ENCODE measurements at regions not wholly inside any gene's neighbourhood (a gene's known extent, or its start where the extent isn't known, plus 50 kb on each side); places are given as distances from the start of the nearest gene placed in this dataset.

DNA sequence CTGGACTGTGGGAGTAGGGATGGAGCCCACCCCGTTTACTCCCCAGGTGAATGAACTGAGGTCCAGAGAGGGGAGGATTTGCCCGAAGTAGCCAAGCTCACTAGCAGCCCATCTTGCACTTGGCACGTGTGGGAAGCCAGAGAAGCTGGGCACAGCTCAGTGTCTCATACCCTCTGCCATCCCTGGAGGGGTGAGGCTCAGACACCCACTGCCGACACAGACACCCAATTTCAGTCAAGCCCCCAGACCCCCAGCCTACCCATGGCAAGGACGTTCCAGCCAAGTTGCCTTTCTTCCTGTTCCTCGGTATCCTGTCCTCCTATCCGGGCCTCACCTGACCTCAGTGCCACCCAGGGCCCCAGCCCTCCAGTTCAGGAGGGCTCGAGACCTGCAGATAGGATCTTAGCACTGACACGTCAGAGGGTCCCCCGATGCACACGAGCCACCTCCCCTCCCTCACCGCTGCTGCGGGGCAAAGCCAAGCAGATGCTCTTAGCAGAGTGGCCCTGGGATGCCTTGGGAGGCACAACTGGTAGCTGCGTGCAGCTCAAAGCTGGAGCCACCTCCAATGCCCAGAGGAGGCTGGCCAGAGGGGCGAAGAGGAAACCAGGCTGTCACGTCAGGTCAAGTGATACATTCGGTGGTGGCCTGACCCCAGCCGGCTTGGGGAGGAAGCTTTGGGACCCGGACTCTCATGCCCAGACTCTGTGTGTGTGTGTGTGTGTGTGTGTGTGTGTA, 90.4 kb upstream of the TNRC6C start:
- ChIA-PET CTCF (no interaction called here), POLR2A (no interaction called here)
- TF ChIP-seq CTCF (IDR thresholded peaks at IDR 0.05; ENCODE audit: low read depth, low read length), result no peak
- DNase-seq (ENCODE audit: low read depth, low spot score), result no peak
- Histone ChIP-seq H3K9me3 (ENCODE audit: control insufficient read depth, insufficient read depth, low read length) (no peaks in the 10 kb centered on the region), H3K27ac (ENCODE audit: low read depth, low read length) (no peak overlapping the region), H3K27me3 (ENCODE audit: control insufficient read depth, insufficient read depth, low read length) (peaks cover 18% of the 10 kb centered on the region), H3K4me3 (ENCODE audit: low read depth, low read length) (no peak overlapping the region)

DNA sequence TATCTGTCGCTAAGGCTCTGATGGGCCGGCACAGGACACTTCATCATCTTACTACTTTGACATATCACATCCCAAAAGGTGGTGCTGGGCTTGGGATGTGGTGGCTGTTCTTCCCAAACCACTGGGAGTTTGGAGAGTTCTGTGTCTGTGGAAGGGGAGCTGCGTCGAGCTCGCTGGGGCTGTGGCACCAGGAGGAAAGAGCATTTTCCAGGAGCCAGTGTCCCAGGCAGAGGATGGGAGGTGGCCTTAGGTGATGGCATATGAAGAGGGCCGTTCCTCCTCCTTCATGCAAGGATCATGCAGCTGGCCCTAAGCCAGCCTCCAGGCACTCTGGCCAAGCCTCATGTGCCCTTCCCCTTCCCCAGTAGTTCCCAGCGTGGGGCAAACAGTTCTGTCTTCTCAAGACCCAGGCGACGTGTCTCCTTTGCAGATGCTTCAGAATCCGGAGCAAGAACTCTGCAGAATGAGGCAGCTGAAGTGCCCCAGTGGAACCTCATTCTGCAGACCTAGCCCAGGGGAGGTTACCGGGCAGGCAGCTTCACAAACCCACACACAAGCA, 89.4 kb upstream of the TNRC6C start:
- Histone ChIP-seq H3K4me3 (ENCODE audit: low read depth, low read length) (no peak overlapping the region), H3K27me3 (ENCODE audit: control insufficient read depth, insufficient read depth, low read length) (peaks cover 15% of the 10 kb centered on the region), H3K27ac (ENCODE audit: low read depth, low read length) (no peak overlapping the region), H3K9me3 (ENCODE audit: control insufficient read depth, insufficient read depth, low read length) (no peaks in the 10 kb centered on the region)
- TF ChIP-seq CTCF (IDR thresholded peaks at IDR 0.05; ENCODE audit: low read depth, low read length), result no peak
- no peak for DNase-seq (ENCODE audit: low read depth, low spot score)
- ChIA-PET CTCF (no interaction called here), POLR2A (interaction anchor here (0.6 kb wide), 1 partner anchor 493 kb away, joined by 7 read pairs; no protein-coding TSS in a partner anchor)

GRCh38 chr17:77869665-77870132, 88.8 kb upstream of the TNRC6C start:
- ChIA-PET CTCF (no interaction called here), POLR2A (no interaction called here)
- no peak for TF ChIP-seq CTCF (IDR thresholded peaks at IDR 0.05; ENCODE audit: low read depth, low read length)

GRCh38 chr17:77872199-77872598, 86.3 kb upstream of the TNRC6C start:
- H3K4me3 ChIP-seq (ENCODE audit: low read depth, low read length), result no peak overlapping the region
- ChIA-PET CTCF (no interaction called here), POLR2A (no interaction called here)
- no peak overlapping the region for H3K27ac ChIP-seq (ENCODE audit: low read depth, low read length)
- no peak for DNase-seq (ENCODE audit: low read depth, low spot score)
- peaks cover 19% of the 10 kb centered on the region for H3K27me3 ChIP-seq (ENCODE audit: control insufficient read depth, insufficient read depth, low read length)
- peaks cover 19% of the 10 kb centered on the region for H3K9me3 ChIP-seq (ENCODE audit: control insufficient read depth, insufficient read depth, low read length)
- no peak for TF ChIP-seq CTCF (IDR thresholded peaks at IDR 0.05; ENCODE audit: low read depth, low read length)

More at GRCh38 chr17:77869665-77870132, 88.8 kb upstream of the TNRC6C start:
- H3K27me3 ChIP-seq (ENCODE audit: control insufficient read depth, insufficient read depth, low read length), result peaks cover 19% of the 10 kb centered on the region
- H3K27ac ChIP-seq (ENCODE audit: low read depth, low read length), result no peak overlapping the region
- H3K9me3 ChIP-seq (ENCODE audit: control insufficient read depth, insufficient read depth, low read length), result no peaks in the 10 kb centered on the region; the same call in 1 of the 2 replicates
- no peak for DNase-seq (ENCODE audit: low read depth, low spot score)
- H3K4me3 ChIP-seq (ENCODE audit: low read depth, low read length), result no peak overlapping the region

GRCh38 chr17:77872714-77873499, 85.6 kb upstream of the TNRC6C start:
- H3K9me3 ChIP-seq (ENCODE audit: control insufficient read depth, insufficient read depth, low read length), result peaks cover 20% of the 10 kb centered on the region
- TF ChIP-seq CTCF (IDR thresholded peaks at IDR 0.05; ENCODE audit: low read depth, low read length), result no peak

More at GRCh38 chr17:77872714-77873499, 85.6 kb upstream of the TNRC6C start:
- POLR2A ChIA-PET, result no interaction called here
- Histone ChIP-seq H3K4me3 (ENCODE audit: low read depth, low read length) (no peak overlapping the region), H3K27me3 (ENCODE audit: control insufficient read depth, insufficient read depth, low read length) (peaks cover 19% of the 10 kb centered on the region), H3K27ac (ENCODE audit: low read depth, low read length) (no peak overlapping the region)
- CTCF ChIA-PET, result no interaction called here
- no peak for DNase-seq (ENCODE audit: low read depth, low spot score)
